Astrocyte (in vitro differentiated cells and primary cell): ENCODE measurements at regions not wholly inside any gene's neighbourhood (a gene's known extent, or its start where the extent isn't known, plus 50 kb on each side); places are given as distances from the start of the nearest gene placed in this dataset.
"Not testable (repeated sequence)": the region's sequence is repeated elsewhere in the genome, so short reads cannot be mapped to it uniquely, and the experiment has no call there.

Experiments used
- DNase-seq: peaks from one replicate; pipeline ENCODE4 v3.0.0-alpha.2; 2010; ENCODE audit warnings: low read depth
- FAIRE-seq: peaks from 2 replicates; lab custom pipeline; 2011; peaks lifted over from hg19 to GRCh38; lab: Jason Lieb, UNC
- H2AFZ ChIP-seq: 2 replicates; pipeline ENCODE4 v1.6.0; 2012; ENCODE audit warnings: low read depth, low read length, inconsistent platforms
- H3K27ac ChIP-seq: 2 replicates; pipeline ENCODE4 v1.5.1; 2011; ENCODE audit warnings: low read depth, low read length, inconsistent platforms
- H3K27me3 ChIP-seq: 2 replicates; pipeline ENCODE4 v1.6.0; 2011; ENCODE audit warnings: low read length, inconsistent platforms; ENCODE audit not compliant: insufficient read depth
- H3K36me3 ChIP-seq: 2 replicates; pipeline ENCODE4 v1.5.1; 2011; ENCODE audit warnings: low read length, inconsistent platforms; ENCODE audit not compliant: insufficient read depth
- H3K4me1 ChIP-seq: 2 replicates; pipeline ENCODE4 v1.5.1; 2011; ENCODE audit warnings: low read length, inconsistent platforms; ENCODE audit not compliant: insufficient read depth
- H3K4me2 ChIP-seq: 2 replicates; pipeline ENCODE4 v1.6.0; 2012; ENCODE audit warnings: low read length, inconsistent platforms
- H3K4me3 ChIP-seq: 2 replicates; pipeline ENCODE4 v1.5.1; 2011; ENCODE audit warnings: low read depth, mild to moderate bottlenecking, low read length, inconsistent platforms; ENCODE audit not compliant: insufficient read depth
- H3K79me2 ChIP-seq: 2 replicates; pipeline ENCODE4 v1.6.0; 2012; ENCODE audit warnings: mild to moderate bottlenecking, low read length, inconsistent platforms; ENCODE audit not compliant: insufficient read depth
- H3K9ac ChIP-seq: 2 replicates; pipeline ENCODE4 v1.6.0; 2012; ENCODE audit warnings: mild to moderate bottlenecking, low read length, inconsistent platforms
- H3K9me3 ChIP-seq: 2 replicates; pipeline ENCODE4 v1.5.1; 2012; ENCODE audit warnings: low read depth, mild to moderate bottlenecking, low read length, inconsistent platforms; ENCODE audit not compliant: insufficient read depth
- H4K20me1 ChIP-seq: 2 replicates; pipeline ENCODE4 v1.6.0; 2012; ENCODE audit warnings: low read length, inconsistent platforms; ENCODE audit not compliant: insufficient read depth
- H3K27ac Mint-ChIP-seq: one replicate; pipeline ENCODE4 v1.8.0; 2021; ENCODE audit warnings: mild to moderate bottlenecking, mixed read lengths; ENCODE audit not compliant: unreplicated experiment
- H3K27me3 Mint-ChIP-seq: one replicate; pipeline ENCODE4 v1.8.0; 2021; ENCODE audit warnings: low read depth, mixed read lengths; ENCODE audit not compliant: unreplicated experiment
- H3K36me3 Mint-ChIP-seq: one replicate; pipeline ENCODE4 v1.8.0; 2021; ENCODE audit warnings: low read depth, mixed read lengths; ENCODE audit not compliant: unreplicated experiment
- H3K4me1 Mint-ChIP-seq: one replicate; pipeline ENCODE4 v1.8.0; 2021; ENCODE audit warnings: low read depth, mixed read lengths; ENCODE audit not compliant: unreplicated experiment
- H3K4me3 Mint-ChIP-seq: one replicate; pipeline ENCODE4 v1.8.0; 2021; ENCODE audit warnings: mild to moderate bottlenecking, moderate library complexity, mixed read lengths; ENCODE audit not compliant: unreplicated experiment
- H3K9me3 Mint-ChIP-seq: one replicate; pipeline ENCODE4 v1.8.0; 2021; ENCODE audit warnings: mild to moderate bottlenecking, mixed read lengths; ENCODE audit not compliant: unreplicated experiment
- EZH2 ChIP-seq: IDR thresholded peaks from 2 replicates; pipeline ENCODE4 v1.6.1; 2012; ENCODE audit warnings: mild to moderate bottlenecking, low read length, inconsistent platforms; ENCODE audit not compliant: insufficient read depth
- TF ChIP-seq, protein P1 (sequence below): IDR thresholded peaks from 2 replicates; pipeline ENCODE4 v1.5.1; 2011; ENCODE audit warnings: low read depth, mild to moderate bottlenecking, inconsistent platforms, low read length, moderate library complexity; ENCODE audit not compliant: insufficient read depth

DNA sequence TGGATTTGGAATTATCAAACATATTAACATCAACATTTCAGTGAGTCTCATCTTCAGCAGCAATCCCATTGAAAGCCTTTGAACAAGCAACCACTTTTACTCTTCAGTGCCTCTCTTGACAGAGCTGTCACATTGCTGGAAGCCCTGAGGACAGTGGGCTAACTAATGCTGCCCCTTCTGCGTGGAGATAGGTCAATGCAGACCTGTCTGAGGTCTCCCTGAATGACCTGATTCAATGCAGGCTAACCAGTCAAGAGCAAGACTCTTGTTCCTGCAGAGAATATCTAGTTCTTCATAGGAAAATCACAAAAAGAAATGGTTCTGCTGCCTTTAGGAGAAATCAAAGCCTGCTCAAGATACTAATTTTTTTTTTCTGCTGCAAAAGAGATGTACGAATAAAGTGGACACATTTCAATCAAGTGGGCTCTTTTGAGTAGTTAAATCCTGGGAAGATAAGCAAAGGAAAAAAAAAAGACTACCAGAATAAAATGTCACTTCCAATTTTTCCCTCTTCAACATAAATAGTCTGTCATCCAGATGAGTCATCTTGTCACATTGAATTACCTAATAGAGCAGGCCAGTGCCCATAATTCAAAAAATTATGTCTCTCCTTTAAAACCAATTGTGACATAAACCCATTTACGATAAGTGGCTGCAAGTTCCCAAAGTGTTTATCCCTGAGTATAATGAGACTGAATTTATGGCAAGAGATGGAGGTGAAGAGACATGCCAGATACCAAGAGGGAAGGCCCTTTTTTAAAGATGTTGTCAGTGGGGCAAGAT lies 1269.0 kb upstream of the DDX18 start:
- no peaks in the 10 kb centered on the region for H3K79me2 ChIP-seq
- Mint-ChIP-seq H3K9me3 (peaks cover 8% of the 10 kb centered on the region), H3K36me3 (no peaks in the 10 kb centered on the region), H3K4me1 (no peaks in the 10 kb centered on the region), H3K4me3 (no peak overlapping the region), H3K27ac (no peak overlapping the region), H3K27me3 (no peaks in the 10 kb centered on the region)
- no peaks in the 10 kb centered on the region for H3K27me3 ChIP-seq
- no peak for TF ChIP-seq EZH2
- TF ChIP-seq, protein P1, sequence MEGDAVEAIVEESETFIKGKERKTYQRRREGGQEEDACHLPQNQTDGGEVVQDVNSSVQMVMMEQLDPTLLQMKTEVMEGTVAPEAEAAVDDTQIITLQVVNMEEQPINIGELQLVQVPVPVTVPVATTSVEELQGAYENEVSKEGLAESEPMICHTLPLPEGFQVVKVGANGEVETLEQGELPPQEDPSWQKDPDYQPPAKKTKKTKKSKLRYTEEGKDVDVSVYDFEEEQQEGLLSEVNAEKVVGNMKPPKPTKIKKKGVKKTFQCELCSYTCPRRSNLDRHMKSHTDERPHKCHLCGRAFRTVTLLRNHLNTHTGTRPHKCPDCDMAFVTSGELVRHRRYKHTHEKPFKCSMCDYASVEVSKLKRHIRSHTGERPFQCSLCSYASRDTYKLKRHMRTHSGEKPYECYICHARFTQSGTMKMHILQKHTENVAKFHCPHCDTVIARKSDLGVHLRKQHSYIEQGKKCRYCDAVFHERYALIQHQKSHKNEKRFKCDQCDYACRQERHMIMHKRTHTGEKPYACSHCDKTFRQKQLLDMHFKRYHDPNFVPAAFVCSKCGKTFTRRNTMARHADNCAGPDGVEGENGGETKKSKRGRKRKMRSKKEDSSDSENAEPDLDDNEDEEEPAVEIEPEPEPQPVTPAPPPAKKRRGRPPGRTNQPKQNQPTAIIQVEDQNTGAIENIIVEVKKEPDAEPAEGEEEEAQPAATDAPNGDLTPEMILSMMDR = no peak
- no peaks in the 10 kb centered on the region for H3K4me1 ChIP-seq
- FAIRE-seq (no peak), DNase-seq (no peak)
- H2AFZ ChIP-seq = no peak overlapping the region
- H3K36me3 ChIP-seq = no peaks in the 10 kb centered on the region
- H3K27ac ChIP-seq = no peak overlapping the region
- H3K4me3 ChIP-seq = no peak overlapping the region
- H4K20me1 ChIP-seq = no peaks in the 10 kb centered on the region
- H3K4me2 ChIP-seq = no peak overlapping the region
- no peaks in the 10 kb centered on the region for H3K9me3 ChIP-seq
- H3K9ac ChIP-seq = no peak overlapping the region

DNA sequence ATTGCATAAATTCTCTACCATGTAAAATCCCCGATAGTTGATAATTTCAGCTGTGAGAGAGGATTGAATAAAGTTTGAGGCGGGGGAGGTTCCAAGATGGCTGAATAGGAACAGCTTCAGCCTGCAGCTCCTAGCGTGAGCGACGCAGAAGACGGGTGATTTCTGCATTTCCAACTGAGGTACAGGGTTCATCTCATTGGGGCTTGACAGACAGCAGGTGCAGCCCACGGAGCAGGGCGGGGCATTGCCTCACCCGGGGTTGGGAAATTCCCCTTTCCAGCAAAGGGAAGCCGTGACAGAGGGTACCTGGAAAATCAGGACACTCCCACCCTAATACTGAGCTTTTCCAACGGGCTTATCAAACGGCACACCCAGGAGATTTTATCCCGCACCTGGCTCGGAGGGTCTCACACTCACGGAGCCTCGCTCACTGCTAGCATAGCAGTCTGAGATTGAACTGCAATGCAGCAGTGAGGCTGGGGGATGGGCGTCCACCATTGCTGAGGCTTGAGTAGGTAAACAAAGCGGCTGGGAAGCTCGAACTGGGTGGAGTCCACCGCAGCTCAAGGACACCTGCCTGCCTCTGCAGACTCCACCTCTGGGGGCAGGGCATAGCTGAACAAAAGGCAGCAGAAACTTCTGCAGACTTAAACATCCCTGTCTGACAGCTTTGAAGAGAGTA lies 1261.6 kb upstream of the DDX18 start:
- H3K27me3 ChIP-seq, FAIRE-seq, H3K9me3 ChIP-seq, H3K4me3 Mint-ChIP-seq, H3K4me2 ChIP-seq, H3K79me2 ChIP-seq, H4K20me1 ChIP-seq, H3K4me1 Mint-ChIP-seq, H3K4me1 ChIP-seq, H3K27ac ChIP-seq, H3K9me3 Mint-ChIP-seq, H3K27me3 Mint-ChIP-seq, H3K9ac ChIP-seq, H3K4me3 ChIP-seq, H3K36me3 ChIP-seq, H2AFZ ChIP-seq, H3K27ac Mint-ChIP-seq, H3K36me3 Mint-ChIP-seq, DNase-seq: not testable (repeated sequence)

DNA sequence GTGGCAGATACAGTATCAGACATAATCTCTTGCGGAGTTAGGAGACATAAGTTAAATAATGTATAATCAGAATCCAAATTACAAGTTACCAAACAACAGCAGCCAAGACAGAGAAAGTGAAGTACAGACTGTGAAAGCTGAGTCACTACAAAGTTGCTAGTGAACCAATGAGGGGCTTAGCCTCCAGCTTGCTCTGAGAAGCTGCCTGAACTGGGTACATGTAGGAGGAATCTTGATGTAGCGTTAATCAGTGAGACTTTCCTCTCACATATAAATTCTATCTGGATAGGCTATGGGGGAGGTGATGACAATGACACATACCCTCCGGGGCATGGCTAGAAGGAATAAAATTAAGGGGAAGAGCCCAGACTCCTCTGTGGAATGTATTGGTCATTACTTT lies 1234.3 kb upstream of the DDX18 start:
- Histone ChIP-seq H4K20me1 (no peaks in the 10 kb centered on the region), H3K9ac (no peak overlapping the region), H3K9me3 (peaks cover 7% of the 10 kb centered on the region), H2AFZ (no peak overlapping the region), H3K4me1 (no peaks in the 10 kb centered on the region), H3K4me3 (no peak overlapping the region), H3K4me2 (no peak overlapping the region), H3K36me3 (no peaks in the 10 kb centered on the region), H3K79me2 (no peaks in the 10 kb centered on the region), H3K27ac (no peak overlapping the region), H3K27me3 (no peaks in the 10 kb centered on the region)
- no peaks in the 10 kb centered on the region for H3K27me3 Mint-ChIP-seq
- H3K9me3 Mint-ChIP-seq = no peaks in the 10 kb centered on the region
- no peaks in the 10 kb centered on the region for H3K36me3 Mint-ChIP-seq
- TF ChIP-seq, protein P1 = no peak
- no peak for TF ChIP-seq EZH2
- H3K27ac Mint-ChIP-seq = no peak overlapping the region
- no peak overlapping the region for H3K4me3 Mint-ChIP-seq
- FAIRE-seq (no peak), DNase-seq (no peak)
- no peaks in the 10 kb centered on the region for H3K4me1 Mint-ChIP-seq
